Breast epithelium (tissue), 4 donors: ENCODE measurements at regions not wholly inside any gene's neighbourhood (a gene's known extent, or its start where the extent isn't known, plus 50 kb on each side); places are given as distances from the start of the nearest gene placed in this dataset.

ENCODE experiments used
- DNase-seq, 2 donors: peaks; one replicate each; pipeline ENCODE4 v3.0.0-alpha.2; 2019; ENCODE audit warnings: low spot score in 2 of 2
- H3K27ac ChIP-seq, 2 donors: fragments of 200-600 bp; sonication (generic) in 1 of 2; one replicate each; pipeline ENCODE4 v1.5.1; 2016 to 2019; ENCODE audit warnings: mild to moderate bottlenecking in 1 of 2
- H3K27me3 ChIP-seq, 2 donors: fragments of 200-600 bp; sonication (generic) in 1 of 2; one replicate each; pipeline versions ENCODE4 v1.5.1 to v1.6.0; 2017 to 2019; ENCODE audit warnings: control low read depth in 1 of 2, mild to moderate bottlenecking in 1 of 2
- H3K36me3 ChIP-seq: fragments of 200-600 bp; one replicate; pipeline ENCODE4 v1.5.1; 2019
- H3K4me1 ChIP-seq, 2 donors: fragments of 200-600 bp; sonication (generic); one replicate each; pipeline ENCODE4 v1.5.1; 2016 to 2019; ENCODE audit warnings: control low read depth in 1 of 2
- H3K4me3 ChIP-seq, 3 donors: fragments of 200-600 bp; sonication (generic); 1 replicate in 2 of 3; 2 replicates in 1 of 3; pipeline ENCODE4 v1.5.1; 2016 to 2019; ENCODE audit warnings: mild to moderate bottlenecking in 3 of 3, moderate library complexity in 2 of 3
- H3K9me3 ChIP-seq, 2 donors: fragments of 200-600 bp; sonication (generic) in 1 of 2; one replicate each; pipeline ENCODE4 v1.5.1; 2016 to 2019; ENCODE audit warnings: control low read depth in 1 of 2
- POLR2A ChIP-seq: fragments of 450-650 bp; IDR thresholded peaks from one replicate; pipeline ENCODE4 v1.6.1; 2016; ENCODE audit warnings: antibody characterized with exemption, mild to moderate bottlenecking, moderate library complexity
- POLR2AphosphoS5 ChIP-seq, 3 donors: sonication (generic); formaldehyde crosslinking; IDR thresholded peaks; one replicate each; pipeline ENCODE4 v1.6.1; 2017; ENCODE audit warnings: antibody characterized with exemption in 3 of 3
- intact Hi-C: fragments of 100-400 bp; cut with DNase I; formaldehyde crosslinking; loops from one replicate; pipeline ENCODE4 v1.15.1; 2023; ENCODE audit warnings: low total_unique reads
- TF ChIP-seq, protein P1 (sequence below), 3 donors: fragments of 450-650 bp; IDR thresholded peaks; one replicate each; pipeline ENCODE4 v1.5.1; 2016 to 2017; ENCODE audit warnings: antibody characterized with exemption in 3 of 3, mild to moderate bottlenecking in 3 of 3, moderate library complexity in 3 of 3

DNA sequence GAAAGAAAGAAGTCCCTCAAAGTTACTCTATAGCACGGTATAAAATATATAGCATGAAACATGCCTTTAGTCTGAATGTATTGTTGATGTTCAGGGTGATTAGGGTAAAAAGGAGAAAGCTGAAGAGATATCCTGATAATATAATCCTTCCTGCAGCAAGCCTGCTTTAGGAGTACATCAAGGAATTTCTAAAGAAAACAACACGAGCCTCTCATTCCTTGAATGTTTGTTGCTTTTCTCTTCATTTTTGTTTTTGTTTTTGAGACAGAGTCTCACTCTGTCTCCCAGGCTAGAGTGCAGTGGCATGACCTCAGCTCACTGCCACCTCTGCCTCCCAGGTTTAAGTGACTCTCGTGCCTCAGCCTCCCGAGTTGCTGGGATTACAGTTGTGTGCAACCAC lies 79.1 kb downstream of the CD164 start:
- no peak overlapping the region for H3K27ac ChIP-seq
- H3K36me3 ChIP-seq = no peaks in the 10 kb centered on the region
- no peak for TF ChIP-seq POLR2AphosphoS5 (IDR thresholded peaks at IDR 0.05)
- TF ChIP-seq, protein P1, sequence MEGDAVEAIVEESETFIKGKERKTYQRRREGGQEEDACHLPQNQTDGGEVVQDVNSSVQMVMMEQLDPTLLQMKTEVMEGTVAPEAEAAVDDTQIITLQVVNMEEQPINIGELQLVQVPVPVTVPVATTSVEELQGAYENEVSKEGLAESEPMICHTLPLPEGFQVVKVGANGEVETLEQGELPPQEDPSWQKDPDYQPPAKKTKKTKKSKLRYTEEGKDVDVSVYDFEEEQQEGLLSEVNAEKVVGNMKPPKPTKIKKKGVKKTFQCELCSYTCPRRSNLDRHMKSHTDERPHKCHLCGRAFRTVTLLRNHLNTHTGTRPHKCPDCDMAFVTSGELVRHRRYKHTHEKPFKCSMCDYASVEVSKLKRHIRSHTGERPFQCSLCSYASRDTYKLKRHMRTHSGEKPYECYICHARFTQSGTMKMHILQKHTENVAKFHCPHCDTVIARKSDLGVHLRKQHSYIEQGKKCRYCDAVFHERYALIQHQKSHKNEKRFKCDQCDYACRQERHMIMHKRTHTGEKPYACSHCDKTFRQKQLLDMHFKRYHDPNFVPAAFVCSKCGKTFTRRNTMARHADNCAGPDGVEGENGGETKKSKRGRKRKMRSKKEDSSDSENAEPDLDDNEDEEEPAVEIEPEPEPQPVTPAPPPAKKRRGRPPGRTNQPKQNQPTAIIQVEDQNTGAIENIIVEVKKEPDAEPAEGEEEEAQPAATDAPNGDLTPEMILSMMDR (IDR thresholded peaks at IDR 0.05) = no peak
- no peak for TF ChIP-seq POLR2A
- DNase-seq = no peak
- H3K4me1 ChIP-seq = no peaks in the 10 kb centered on the region
- no peaks in the 10 kb centered on the region for H3K27me3 ChIP-seq
- intact Hi-C loops = no loop called here
- H3K9me3 ChIP-seq = no peaks in the 10 kb centered on the region
- H3K4me3 ChIP-seq = no peak overlapping the region

DNA sequence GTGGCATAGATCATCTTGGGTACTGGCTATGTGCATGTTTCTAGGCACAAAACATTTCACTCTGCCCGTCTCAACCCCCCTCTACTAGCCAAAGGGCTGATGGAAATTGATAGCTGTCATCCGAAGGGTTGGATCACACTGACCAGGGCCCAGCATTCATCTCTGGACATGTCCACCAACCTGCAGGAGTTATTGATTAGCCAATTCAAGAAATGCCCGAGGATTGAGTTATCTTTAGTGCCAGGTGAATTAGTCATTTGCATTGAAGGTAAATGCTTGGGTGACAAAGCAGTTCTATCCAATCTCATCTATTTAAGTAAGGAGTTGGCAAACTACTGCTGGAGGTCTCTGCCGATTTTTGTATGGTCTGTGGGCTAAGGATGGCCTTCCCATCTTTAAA lies 80.1 kb downstream of the CD164 start:
- no peak for DNase-seq
- intact Hi-C loops = no loop called here
- Histone ChIP-seq H3K27me3 (no peaks in the 10 kb centered on the region), H3K36me3 (no peaks in the 10 kb centered on the region), H3K9me3 (no peaks in the 10 kb centered on the region), H3K4me3 (no peak overlapping the region), H3K4me1 (no peaks in the 10 kb centered on the region), H3K27ac (no peak overlapping the region)
- no peak for TF ChIP-seq POLR2AphosphoS5 (IDR thresholded peaks at IDR 0.05)
- TF ChIP-seq, protein P1 (IDR thresholded peaks at IDR 0.05) = no peak
- no peak for TF ChIP-seq POLR2A

DNA sequence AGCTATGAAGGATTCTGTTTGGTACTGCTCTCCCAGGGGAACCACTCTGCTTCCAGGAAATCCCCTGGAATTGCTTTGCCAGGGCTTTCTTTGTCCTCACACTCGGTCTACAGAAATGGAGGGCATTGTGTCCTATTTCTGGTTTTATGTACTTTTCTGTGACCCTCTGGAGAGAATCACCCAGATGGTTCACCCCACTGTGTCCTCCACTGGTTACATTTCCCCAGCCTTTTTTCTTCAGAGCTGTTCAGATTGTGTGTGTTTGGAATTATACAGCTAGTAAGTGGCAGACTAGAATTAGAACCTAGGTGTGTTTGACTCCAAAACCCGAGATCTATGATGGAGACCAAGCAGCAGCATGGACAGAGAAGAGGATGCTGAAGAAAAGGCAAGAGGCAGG lies 80.8 kb downstream of the CD164 start:
- Histone ChIP-seq H3K4me1 (no peaks in the 10 kb centered on the region), H3K9me3 (no peaks in the 10 kb centered on the region), H3K27me3 (no peaks in the 10 kb centered on the region), H3K27ac (no peak overlapping the region), H3K4me3 (no peak overlapping the region), H3K36me3 (no peaks in the 10 kb centered on the region)
- intact Hi-C loops = no loop called here
- DNase-seq = no peak
- TF ChIP-seq, protein P1 (IDR thresholded peaks at IDR 0.05) = no peak
- TF ChIP-seq POLR2AphosphoS5 (IDR thresholded peaks at IDR 0.05) (no peak), POLR2A (no peak)

DNA sequence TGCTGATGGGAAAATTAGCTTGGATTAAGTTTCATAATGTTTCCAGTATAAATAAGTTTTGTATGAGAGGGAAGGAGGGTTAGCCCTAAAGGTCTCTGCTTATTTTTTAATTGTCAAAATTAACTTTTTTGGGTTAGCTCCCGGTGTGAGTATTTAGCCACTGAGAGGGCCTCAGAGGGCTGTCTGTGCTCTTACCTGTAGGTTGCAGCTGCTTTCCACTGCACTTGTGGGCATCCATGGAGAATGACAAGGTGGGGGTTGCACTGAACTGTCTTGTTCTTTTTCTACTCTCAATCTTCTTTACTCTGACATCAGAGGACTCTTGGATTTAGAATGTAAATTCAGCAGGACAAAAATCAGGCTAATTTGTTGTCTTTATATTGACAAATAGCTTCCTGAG lies 81.4 kb downstream of the CD164 start:
- TF ChIP-seq POLR2A (no peak), POLR2AphosphoS5 (IDR thresholded peaks at IDR 0.05) (no peak)
- TF ChIP-seq, protein P1 (IDR thresholded peaks at IDR 0.05) = no peak
- Histone ChIP-seq H3K27ac (no peak overlapping the region), H3K36me3 (no peaks in the 10 kb centered on the region), H3K27me3 (no peaks in the 10 kb centered on the region), H3K4me1 (no peaks in the 10 kb centered on the region), H3K9me3 (no peaks in the 10 kb centered on the region), H3K4me3 (no peak overlapping the region)
- intact Hi-C loops = no loop called here
- DNase-seq = no peak

DNA sequence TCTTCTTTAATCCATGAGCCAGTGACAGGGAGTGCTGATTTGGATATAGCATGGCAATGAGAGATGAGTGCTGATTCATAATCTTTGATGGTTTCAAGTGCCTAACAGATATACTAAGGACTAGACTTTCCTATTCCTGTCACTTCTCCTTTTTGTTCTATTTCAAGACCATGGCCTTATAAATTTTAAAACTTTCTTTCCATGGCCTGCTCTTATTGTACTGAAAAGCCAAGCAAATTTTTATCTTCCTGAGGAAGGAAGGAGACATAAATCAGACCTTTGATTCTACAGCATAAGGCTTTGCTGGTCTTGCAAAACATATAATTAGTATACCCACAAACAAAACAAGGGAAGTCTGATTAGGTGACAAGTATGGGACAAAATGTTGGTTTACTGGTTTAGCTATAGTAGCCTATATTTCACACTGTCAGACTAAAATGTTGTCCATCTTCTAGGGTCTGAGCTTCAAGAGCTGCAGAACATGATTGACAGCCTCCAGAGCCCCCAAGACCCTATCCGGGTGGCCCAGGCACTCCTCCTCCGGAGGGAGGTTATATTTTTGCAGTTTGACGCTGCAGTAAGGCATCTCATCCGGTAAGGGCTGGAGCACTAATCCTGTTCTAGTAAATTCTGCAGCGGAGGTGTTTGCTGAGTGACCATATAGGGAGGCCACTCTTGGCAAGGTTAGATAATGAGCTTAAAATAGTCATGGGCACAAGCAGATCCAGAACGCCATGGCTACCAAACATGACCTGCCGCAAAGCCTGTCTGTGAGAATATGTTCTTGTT lies 82.3 kb downstream of the CD164 start:
- intact Hi-C loops = no loop called here
- no peak for DNase-seq
- TF ChIP-seq, protein P1 (IDR thresholded peaks at IDR 0.05) = no peak
- TF ChIP-seq POLR2AphosphoS5 (IDR thresholded peaks at IDR 0.05) = no peak
- TF ChIP-seq POLR2A = no peak
- Histone ChIP-seq H3K27ac (no peak overlapping the region), H3K4me1 (no peaks in the 10 kb centered on the region), H3K9me3 (no peaks in the 10 kb centered on the region), H3K27me3 (no peaks in the 10 kb centered on the region), H3K36me3 (no peaks in the 10 kb centered on the region), H3K4me3 (no peak overlapping the region)
